Neural cell (in vitro differentiated cells): ENCODE measurements at regions not wholly inside any gene's neighbourhood (a gene's known extent, or its start where the extent isn't known, plus 50 kb on each side); places are given as distances from the start of the nearest gene placed in this dataset.

ENCODE experiments used
- H2AFZ ChIP-seq: fragments of 200-600, 300-800 bp; sonication (generic), shearing (Covaris generic); 2 replicates; pipeline ENCODE4 v1.6.0; 2014; ENCODE audit warnings: low read depth, mild to moderate bottlenecking, antibody characterized with exemption, low read length, moderate library complexity
- H3F3A ChIP-seq: fragments of 200-600 bp; shearing (Covaris generic); 2 replicates; pipeline ENCODE4 v1.6.1; 2016; ENCODE audit warnings: mild to moderate bottlenecking, moderate library complexity, mixed read lengths, antibody characterized with exemption, low read length; ENCODE audit not compliant: insufficient read depth, poor library complexity, severe bottlenecking
- H3K27ac ChIP-seq: fragments of 200-600, 300-800 bp; sonication (generic), shearing (Covaris generic); 2 replicates; pipeline ENCODE4 v1.5.1; 2014; ENCODE audit warnings: mild to moderate bottlenecking, low read length, moderate library complexity
- H3K27me3 ChIP-seq: fragments of 300-800, 200-600 bp; sonication (generic), shearing (Covaris generic); 2 replicates; pipeline ENCODE4 v1.6.0; 2014; ENCODE audit warnings: mild to moderate bottlenecking, low read depth, low read length, moderate library complexity; ENCODE audit not compliant: insufficient read depth
- H3K36me3 ChIP-seq: fragments of 300-800, 200-600 bp; sonication (generic), shearing (Covaris generic); 2 replicates; pipeline ENCODE4 v1.5.1; 2014; ENCODE audit warnings: mild to moderate bottlenecking, antibody characterized with exemption, low read length, moderate library complexity; ENCODE audit not compliant: insufficient read depth
- H3K4me2 ChIP-seq: fragments of 300-800, 200-600 bp; sonication (generic), shearing (Covaris generic); 2 replicates; pipeline ENCODE4 v1.6.0; 2014; ENCODE audit warnings: mild to moderate bottlenecking, low read length
- H3K4me3 ChIP-seq: fragments of 300-800, 200-600 bp; sonication (generic), shearing (Covaris generic); 2 replicates; pipeline ENCODE4 v1.5.1; 2014; ENCODE audit warnings: mild to moderate bottlenecking, low read length, moderate library complexity
- H3K79me2 ChIP-seq: fragments of 200-600 bp; shearing (Covaris generic); replicated peaks from 2 replicates; pipeline ENCODE4 v1.6.0; 2014; ENCODE audit warnings: mild to moderate bottlenecking, low read length, moderate library complexity; ENCODE audit not compliant: insufficient read depth
- H3K9ac ChIP-seq: fragments of 300-800, 200-600 bp; sonication (generic), shearing (Covaris generic); 2 replicates; pipeline ENCODE4 v1.6.1; 2016; ENCODE audit warnings: mild to moderate bottlenecking, low read length, mixed read lengths
- H3K9me2 ChIP-seq: fragments of 200-600 bp; shearing (Covaris generic); 2 replicates; pipeline ENCODE4 v1.6.1; 2016; ENCODE audit warnings: mild to moderate bottlenecking, low read length, mixed read lengths; ENCODE audit not compliant: insufficient read depth
- H3K9me3 ChIP-seq: fragments of 200-600, 300-800 bp; sonication (generic), shearing (Covaris generic); 2 replicates; pipeline ENCODE4 v1.6.1; 2016; ENCODE audit warnings: mild to moderate bottlenecking, mixed run types, low read length, moderate library complexity, mixed read lengths
- H4K20me1 ChIP-seq: fragments of 200-600 bp; shearing (Covaris generic); 2 replicates; pipeline ENCODE4 v1.6.1; 2016; ENCODE audit warnings: mild to moderate bottlenecking, mixed run types; ENCODE audit not compliant: insufficient read depth
- CTCF ChIP-seq: fragments of 450-650 bp; IDR thresholded peaks from 2 replicates; pipeline ENCODE4 v1.5.1; 2014; ENCODE audit warnings: antibody characterized with exemption, mild to moderate bottlenecking, moderate library complexity; ENCODE audit not compliant: poor library complexity, severe bottlenecking
- EP300 ChIP-seq: fragments of 450-650 bp; conservative IDR thresholded peaks from 2 replicates; pipeline ENCODE4 v1.6.1; 2014; ENCODE audit warnings: antibody characterized with exemption, mild to moderate bottlenecking, moderate library complexity; ENCODE audit not compliant: poor library complexity, severe bottlenecking
- EZH2 ChIP-seq: fragments of 200-600, 300-800 bp; shearing (Covaris generic), sonication (generic); IDR thresholded peaks from 2 replicates; pipeline ENCODE4 v1.6.1; 2014; ENCODE audit warnings: antibody characterized with exemption, low read length, borderline replicate concordance, mild to moderate bottlenecking; ENCODE audit not compliant: insufficient read depth, poor library complexity, severe bottlenecking
- MXI1 ChIP-seq: fragments of 450-650 bp; conservative IDR thresholded peaks from 2 replicates; pipeline ENCODE4 v1.6.1; 2014; ENCODE audit warnings: antibody characterized with exemption, mild to moderate bottlenecking; ENCODE audit not compliant: poor library complexity, severe bottlenecking
- POLR2AphosphoS5 ChIP-seq: IDR thresholded peaks from 2 replicates; pipeline ENCODE4 v1.6.1; 2012
- RAD21 ChIP-seq: fragments of 450-650 bp; conservative IDR thresholded peaks from 2 replicates; pipeline ENCODE4 v1.6.1; 2014; ENCODE audit warnings: antibody characterized with exemption, mild to moderate bottlenecking, moderate library complexity
- REST ChIP-seq: IDR thresholded peaks from 2 replicates; pipeline ENCODE4 v1.6.1; 2012; ENCODE audit warnings: borderline replicate concordance
- SMC3 ChIP-seq: fragments of 450-650 bp; conservative IDR thresholded peaks from 2 replicates; pipeline ENCODE4 v1.6.1; 2014; ENCODE audit warnings: antibody characterized with exemption, mild to moderate bottlenecking, moderate library complexity; ENCODE audit not compliant: poor library complexity
- TAF1 ChIP-seq: IDR thresholded peaks from 2 replicates; pipeline ENCODE4 v1.6.1; 2012; ENCODE audit warnings: low read depth

- Histone ChIP-seq H3K4me2 (no peak overlapping the region), H3K27me3 (no peaks in the 10 kb centered on the region), H3K9me2 (no peaks in the 10 kb centered on the region), H3K9me3 (no peaks in the 10 kb centered on the region), H3K36me3 (no peaks in the 10 kb centered on the region), H2AFZ (no peak overlapping the region), H3K4me3 (no peak overlapping the region), H4K20me1 (no peaks in the 10 kb centered on the region), H3K79me2 (no peaks in the 10 kb centered on the region), H3K9ac (no peak overlapping the region), H3F3A (peaks cover 5% of the 10 kb centered on the region), H3K27ac (no peak overlapping the region)
- no peak for TF ChIP-seq TAF1
- TF ChIP-seq EP300, result no peak
- no peak for TF ChIP-seq MXI1
- no peak for TF ChIP-seq CTCF
These were observed 94.4 kb upstream of the SERTAD2 start for GRCh38 chr2:64748147-64748546.

- Histone ChIP-seq H3K9me2 (no peaks in the 10 kb centered on the region), H3K9ac (no peak overlapping the region), H3K9me3 (no peaks in the 10 kb centered on the region), H3K4me3 (peak overlapping the region; percentile 86), H3F3A (peaks cover 5% of the 10 kb centered on the region), H4K20me1 (no peaks in the 10 kb centered on the region), H3K4me2 (peak overlapping the region; percentile 81), H3K79me2 (no peaks in the 10 kb centered on the region), H3K36me3 (no peaks in the 10 kb centered on the region), H3K27ac (no peak overlapping the region), H2AFZ (no peak overlapping the region), H3K27me3 (no peaks in the 10 kb centered on the region)
- TF ChIP-seq EP300 (no peak), EZH2 (no peak), REST (no peak), SMC3 (no peak), TAF1 (no peak), RAD21 (no peak), POLR2AphosphoS5 (no peak)
These were observed 94.8 kb upstream of the SERTAD2 start for GRCh38 chr2:64748561-64748960.

GRCh38 chr2:64749446-64749845, 95.7 kb upstream of the SERTAD2 start:
- Histone ChIP-seq H3F3A (peaks cover 5% of the 10 kb centered on the region), H3K36me3 (no peaks in the 10 kb centered on the region), H3K4me3 (peak overlapping the region; percentile 86), H3K79me2 (no peaks in the 10 kb centered on the region), H4K20me1 (no peaks in the 10 kb centered on the region), H3K27me3 (no peaks in the 10 kb centered on the region), H3K27ac (no peak overlapping the region), H3K9ac (peak overlapping the region; percentile 81), H3K9me3 (no peaks in the 10 kb centered on the region), H2AFZ (no peak overlapping the region), H3K9me2 (no peaks in the 10 kb centered on the region), H3K4me2 (peak overlapping the region; percentile 81)
- TF ChIP-seq EP300, result no peak
- TF ChIP-seq REST, result no peak
- no peak for TF ChIP-seq TAF1
- no peak for TF ChIP-seq CTCF
- no peak for TF ChIP-seq EZH2
- no peak for TF ChIP-seq MXI1
- TF ChIP-seq SMC3, result no peak
- no peak for TF ChIP-seq RAD21
- TF ChIP-seq POLR2AphosphoS5, result no peak
